HL-60 (cell line): ENCODE measurements at regions not wholly inside any gene's neighbourhood (a gene's known extent, or its start where the extent isn't known, plus 50 kb on each side); places are given as distances from the start of the nearest gene placed in this dataset.

Experiments
- DNase-seq, 2 experiments: peaks; one replicate each; pipeline ENCODE4 v3.0.0-alpha.2; 2010 to 2020; ENCODE audit warnings: low read depth in 1 of 2, low spot score in 1 of 2
- H3K27ac ChIP-seq: fragments of 250-450 bp; sonication (Bioruptor Pico); replicated peaks from 2 replicates; pipeline ENCODE4 v1.5.1; 2020; ENCODE audit warnings: mild to moderate bottlenecking, moderate library complexity
- H3K27me3 ChIP-seq: fragments of 250-450 bp; sonication (Bioruptor Pico); 2 replicates; pipeline ENCODE4 v1.5.1; 2021; ENCODE audit warnings: mild to moderate bottlenecking, moderate library complexity; ENCODE audit not compliant: insufficient read depth, poor library complexity, severe bottlenecking
- H3K4me3 ChIP-seq: replicated peaks from 2 replicates; pipeline ENCODE4 v1.5.1; 2011; ENCODE audit warnings: mild to moderate bottlenecking, control low read depth, low read length; ENCODE audit not compliant: insufficient read depth
- GABPA ChIP-seq: IDR thresholded peaks from 2 replicates; pipeline ENCODE4 v1.6.1; 2012; ENCODE audit warnings: low read depth
- POLR2AphosphoS5 ChIP-seq: IDR thresholded peaks from 2 replicates; pipeline ENCODE4 v1.6.1; 2012; ENCODE audit warnings: low read depth
- SPI1 ChIP-seq: IDR thresholded peaks from 2 replicates; pipeline ENCODE4 v1.6.1; 2012; ENCODE audit warnings: low read depth, mild to moderate bottlenecking, borderline replicate concordance
- TF ChIP-seq, protein P1 (sequence below): IDR thresholded peaks from one replicate; pipeline ENCODE4 v1.5.1; 2011; ENCODE audit warnings: low read length, control low read depth, inconsistent platforms; ENCODE audit not compliant: insufficient read depth
- TF ChIP-seq, protein P2 (sequence below): IDR thresholded peaks from 2 replicates; pipeline ENCODE4 v1.6.1; 2012; ENCODE audit warnings: low read depth; ENCODE audit not compliant: insufficient replicate concordance

GRCh38 chr1:208419746-208420420 lies 175.7 kb upstream of the PLXNA2 start:
- TF ChIP-seq SPI1 (no peak), GABPA (no peak), POLR2AphosphoS5 (no peak)
- TF ChIP-seq, protein P1, sequence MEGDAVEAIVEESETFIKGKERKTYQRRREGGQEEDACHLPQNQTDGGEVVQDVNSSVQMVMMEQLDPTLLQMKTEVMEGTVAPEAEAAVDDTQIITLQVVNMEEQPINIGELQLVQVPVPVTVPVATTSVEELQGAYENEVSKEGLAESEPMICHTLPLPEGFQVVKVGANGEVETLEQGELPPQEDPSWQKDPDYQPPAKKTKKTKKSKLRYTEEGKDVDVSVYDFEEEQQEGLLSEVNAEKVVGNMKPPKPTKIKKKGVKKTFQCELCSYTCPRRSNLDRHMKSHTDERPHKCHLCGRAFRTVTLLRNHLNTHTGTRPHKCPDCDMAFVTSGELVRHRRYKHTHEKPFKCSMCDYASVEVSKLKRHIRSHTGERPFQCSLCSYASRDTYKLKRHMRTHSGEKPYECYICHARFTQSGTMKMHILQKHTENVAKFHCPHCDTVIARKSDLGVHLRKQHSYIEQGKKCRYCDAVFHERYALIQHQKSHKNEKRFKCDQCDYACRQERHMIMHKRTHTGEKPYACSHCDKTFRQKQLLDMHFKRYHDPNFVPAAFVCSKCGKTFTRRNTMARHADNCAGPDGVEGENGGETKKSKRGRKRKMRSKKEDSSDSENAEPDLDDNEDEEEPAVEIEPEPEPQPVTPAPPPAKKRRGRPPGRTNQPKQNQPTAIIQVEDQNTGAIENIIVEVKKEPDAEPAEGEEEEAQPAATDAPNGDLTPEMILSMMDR, result no peak
- TF ChIP-seq, protein P2, sequence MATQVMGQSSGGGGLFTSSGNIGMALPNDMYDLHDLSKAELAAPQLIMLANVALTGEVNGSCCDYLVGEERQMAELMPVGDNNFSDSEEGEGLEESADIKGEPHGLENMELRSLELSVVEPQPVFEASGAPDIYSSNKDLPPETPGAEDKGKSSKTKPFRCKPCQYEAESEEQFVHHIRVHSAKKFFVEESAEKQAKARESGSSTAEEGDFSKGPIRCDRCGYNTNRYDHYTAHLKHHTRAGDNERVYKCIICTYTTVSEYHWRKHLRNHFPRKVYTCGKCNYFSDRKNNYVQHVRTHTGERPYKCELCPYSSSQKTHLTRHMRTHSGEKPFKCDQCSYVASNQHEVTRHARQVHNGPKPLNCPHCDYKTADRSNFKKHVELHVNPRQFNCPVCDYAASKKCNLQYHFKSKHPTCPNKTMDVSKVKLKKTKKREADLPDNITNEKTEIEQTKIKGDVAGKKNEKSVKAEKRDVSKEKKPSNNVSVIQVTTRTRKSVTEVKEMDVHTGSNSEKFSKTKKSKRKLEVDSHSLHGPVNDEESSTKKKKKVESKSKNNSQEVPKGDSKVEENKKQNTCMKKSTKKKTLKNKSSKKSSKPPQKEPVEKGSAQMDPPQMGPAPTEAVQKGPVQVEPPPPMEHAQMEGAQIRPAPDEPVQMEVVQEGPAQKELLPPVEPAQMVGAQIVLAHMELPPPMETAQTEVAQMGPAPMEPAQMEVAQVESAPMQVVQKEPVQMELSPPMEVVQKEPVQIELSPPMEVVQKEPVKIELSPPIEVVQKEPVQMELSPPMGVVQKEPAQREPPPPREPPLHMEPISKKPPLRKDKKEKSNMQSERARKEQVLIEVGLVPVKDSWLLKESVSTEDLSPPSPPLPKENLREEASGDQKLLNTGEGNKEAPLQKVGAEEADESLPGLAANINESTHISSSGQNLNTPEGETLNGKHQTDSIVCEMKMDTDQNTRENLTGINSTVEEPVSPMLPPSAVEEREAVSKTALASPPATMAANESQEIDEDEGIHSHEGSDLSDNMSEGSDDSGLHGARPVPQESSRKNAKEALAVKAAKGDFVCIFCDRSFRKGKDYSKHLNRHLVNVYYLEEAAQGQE, result no peak
- no peak for DNase-seq
- no peak overlapping the region for H3K4me3 ChIP-seq
- no peak overlapping the region for H3K27ac ChIP-seq
- no peaks in the 10 kb centered on the region for H3K27me3 ChIP-seq

DNA sequence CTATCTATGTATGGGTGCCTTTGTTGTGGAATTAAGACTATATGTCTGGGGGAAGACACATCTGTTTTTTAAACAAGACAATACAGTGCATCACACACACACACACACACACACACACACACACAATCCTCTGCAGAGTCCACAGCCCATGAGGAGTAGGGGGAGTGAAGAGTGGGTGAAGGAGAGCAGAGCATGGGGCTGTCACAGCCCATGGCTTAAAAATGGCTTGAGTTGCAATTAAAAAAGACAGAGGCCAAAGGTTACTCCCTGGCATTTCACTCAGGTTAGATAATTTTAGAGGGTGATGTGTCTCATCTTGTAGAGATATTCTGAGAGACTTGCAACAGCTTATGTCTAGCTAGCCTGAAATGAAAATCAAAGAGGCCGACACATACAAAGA lies 176.5 kb upstream of the PLXNA2 start:
- TF ChIP-seq, protein P1, result no peak
- TF ChIP-seq GABPA (no peak), SPI1 (no peak), POLR2AphosphoS5 (no peak)
- TF ChIP-seq, protein P2, result no peak
- no peak for DNase-seq
- no peaks in the 10 kb centered on the region for H3K27me3 ChIP-seq

GRCh38 chr1:208421486-208421885 lies 177.3 kb upstream of the PLXNA2 start:
- no peak overlapping the region for H3K4me3 ChIP-seq
- TF ChIP-seq GABPA, result no peak
- TF ChIP-seq SPI1, result no peak
- TF ChIP-seq, protein P2, result no peak
- TF ChIP-seq POLR2AphosphoS5, result no peak
- TF ChIP-seq, protein P1, result no peak
- no peaks in the 10 kb centered on the region for H3K27me3 ChIP-seq
- no peak overlapping the region for H3K27ac ChIP-seq
- DNase-seq, result no peak

More for the DNA sequence above, 176.5 kb upstream of the PLXNA2 start:
- Histone ChIP-seq H3K4me3 (no peak overlapping the region), H3K27ac (no peak overlapping the region)
